Stimulated activated CD4-positive, alpha-beta T cell treated with anti-CD3 and anti-CD28 coated beads, TNF-alpha, amount 100 ng/mL, for 1 hour (primary cell): ENCODE measurements at regions not wholly inside any gene's neighbourhood (a gene's known extent, or its start where the extent isn't known, plus 50 kb on each side); places are given as distances from the start of the nearest gene placed in this dataset.

ENCODE experiments used
- DNase-seq, 3 donors: peaks; one replicate each; pipeline ENCODE4 v3.0.0-alpha.2; 2020; ENCODE audit warnings: low read depth in 3 of 3, low spot score in 1 of 3

GRCh38 chr21:25384782-25385181 is 222.5 kb downstream of the MRPL39 start:
- no peak for DNase-seq

GRCh38 chr21:25383545-25383944 is 223.7 kb downstream of the MRPL39 start:
- no peak for DNase-seq

- no peak for DNase-seq
Measured at GRCh38 chr21:25381936-25382452, 225.3 kb downstream of the MRPL39 start.

- no peak for DNase-seq
Measured at GRCh38 chr21:25375675-25376074, 231.6 kb downstream of the MRPL39 start.

GRCh38 chr21:25373126-25374082 is 233.9 kb downstream of the MRPL39 start:
- DNase-seq = no peak

- DNase-seq = no peak
Measured at GRCh38 chr21:25371841-25372425, 235.3 kb downstream of the MRPL39 start.

- no peak for DNase-seq
Measured at GRCh38 chr21:25370311-25370744, 237.0 kb downstream of the MRPL39 start.

- no peak for DNase-seq
Measured at GRCh38 chr21:25369524-25370300, 237.6 kb downstream of the MRPL39 start.

- no peak for DNase-seq
Measured at GRCh38 chr21:25368531-25368930, 238.8 kb downstream of the MRPL39 start.

GRCh38 chr21:25366116-25366515 is 241.2 kb downstream of the MRPL39 start:
- no peak for DNase-seq

GRCh38 chr21:25362375-25363267 is 244.7 kb downstream of the MRPL39 start:
- DNase-seq = no peak

GRCh38 chr21:25361765-25362164 is 245.5 kb downstream of the MRPL39 start:
- DNase-seq = no peak

- no peak for DNase-seq
Measured at GRCh38 chr21:25361097-25361496, 246.2 kb downstream of the MRPL39 start.

GRCh38 chr21:25360593-25360992 is 246.7 kb downstream of the MRPL39 start:
- DNase-seq = no peak

GRCh38 chr21:25359724-25360123 is 247.6 kb downstream of the MRPL39 start:
- DNase-seq = no peak

GRCh38 chr21:25350056-25350455 is 257.2 kb downstream of the MRPL39 start:
- DNase-seq = no peak

- no peak for DNase-seq
Measured at GRCh38 chr21:25343774-25344545, 263.3 kb downstream of the MRPL39 start.

GRCh38 chr21:25342816-25343215 is 264.5 kb downstream of the MRPL39 start:
- no peak for DNase-seq

- DNase-seq = no peak
Measured at GRCh38 chr21:25341981-25342380, 265.3 kb downstream of the MRPL39 start.

GRCh38 chr21:25338415-25338814 is 268.9 kb downstream of the MRPL39 start:
- DNase-seq = no peak
